ENCODE measurements at regions not wholly inside any gene's neighbourhood (a gene's known extent, or its start where the extent isn't known, plus 50 kb on each side); places are given as distances from the start of the nearest gene placed in this dataset.

DNA sequence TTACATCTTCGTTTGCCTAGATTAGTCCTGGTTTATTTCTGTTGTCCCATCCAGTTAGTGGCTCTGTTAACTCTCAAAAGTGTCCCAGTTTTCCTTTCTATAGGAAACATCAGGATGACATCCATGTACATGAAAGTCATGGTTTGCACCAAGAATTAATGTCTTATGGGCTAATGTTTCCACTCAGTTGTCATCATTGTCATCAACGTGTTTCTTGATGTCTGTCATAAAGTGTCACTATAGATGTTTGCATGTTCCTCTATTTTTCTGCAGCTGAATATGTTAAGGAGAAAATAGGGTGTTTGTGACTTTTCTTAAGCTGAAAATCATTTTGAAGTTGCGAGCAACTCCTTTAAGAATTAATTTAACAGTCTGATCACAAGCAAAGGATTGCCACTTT, 567.0 kb downstream of the TMEM114 start:
- Histone ChIP-seq H3K4me1 (ENCODE audit: low read depth) (no peaks in the 10 kb centered on the region), H3K36me3 (no peaks in the 10 kb centered on the region), H3K27ac (no peak overlapping the region), H3K27me3 (no peaks in the 10 kb centered on the region), H3K4me3 (no peak overlapping the region), H3K9me3 (ENCODE audit: low read depth) (peaks cover 3% of the 10 kb centered on the region)
- DNase-seq (ENCODE audit: low read depth in 1 of 2, low spot score in 1 of 2): no peak
- TF ChIP-seq, protein P1, sequence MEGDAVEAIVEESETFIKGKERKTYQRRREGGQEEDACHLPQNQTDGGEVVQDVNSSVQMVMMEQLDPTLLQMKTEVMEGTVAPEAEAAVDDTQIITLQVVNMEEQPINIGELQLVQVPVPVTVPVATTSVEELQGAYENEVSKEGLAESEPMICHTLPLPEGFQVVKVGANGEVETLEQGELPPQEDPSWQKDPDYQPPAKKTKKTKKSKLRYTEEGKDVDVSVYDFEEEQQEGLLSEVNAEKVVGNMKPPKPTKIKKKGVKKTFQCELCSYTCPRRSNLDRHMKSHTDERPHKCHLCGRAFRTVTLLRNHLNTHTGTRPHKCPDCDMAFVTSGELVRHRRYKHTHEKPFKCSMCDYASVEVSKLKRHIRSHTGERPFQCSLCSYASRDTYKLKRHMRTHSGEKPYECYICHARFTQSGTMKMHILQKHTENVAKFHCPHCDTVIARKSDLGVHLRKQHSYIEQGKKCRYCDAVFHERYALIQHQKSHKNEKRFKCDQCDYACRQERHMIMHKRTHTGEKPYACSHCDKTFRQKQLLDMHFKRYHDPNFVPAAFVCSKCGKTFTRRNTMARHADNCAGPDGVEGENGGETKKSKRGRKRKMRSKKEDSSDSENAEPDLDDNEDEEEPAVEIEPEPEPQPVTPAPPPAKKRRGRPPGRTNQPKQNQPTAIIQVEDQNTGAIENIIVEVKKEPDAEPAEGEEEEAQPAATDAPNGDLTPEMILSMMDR (IDR thresholded peaks at IDR 0.05; ENCODE audit: low read depth, low read length): no peak

DNA sequence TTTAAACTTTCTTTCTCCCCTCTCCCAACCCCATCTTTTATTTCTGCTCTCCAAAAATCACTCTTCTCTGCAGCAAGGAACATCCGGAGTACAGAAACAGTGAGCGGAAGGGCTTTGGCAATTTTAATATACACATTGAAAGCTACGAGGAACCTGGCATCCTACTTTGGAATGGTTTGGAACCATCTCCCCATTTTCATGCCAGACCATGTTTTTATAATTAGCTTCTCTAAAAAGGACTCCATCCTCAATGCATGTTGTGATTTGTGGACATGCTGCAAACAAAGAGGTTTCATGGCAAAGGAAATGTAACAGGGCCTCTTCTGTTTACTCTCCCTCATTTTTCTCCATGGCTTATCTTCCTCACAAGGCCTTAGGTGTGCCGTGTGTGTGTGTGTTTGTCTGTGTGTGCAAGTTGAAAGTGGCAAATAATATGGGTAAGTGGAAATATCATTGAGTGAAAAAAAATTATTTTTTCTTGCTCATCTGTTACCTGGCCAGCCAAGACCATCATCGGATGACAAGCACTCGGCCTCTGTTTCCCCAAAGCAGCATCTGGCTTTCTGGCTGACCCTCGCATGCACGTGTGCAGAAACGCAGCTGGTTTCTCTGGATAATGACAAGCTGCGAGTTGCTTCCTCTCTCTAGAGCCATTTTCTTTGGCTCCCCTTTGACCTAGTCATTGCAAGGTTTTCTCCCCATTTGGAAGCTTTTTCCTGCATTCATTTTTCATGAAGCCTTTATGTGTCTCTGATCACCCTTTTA, 585.0 kb downstream of the TMEM114 start:
- Histone ChIP-seq H3K9me3 (ENCODE audit: low read depth) (no peaks in the 10 kb centered on the region), H3K4me3 (no peak overlapping the region), H3K27me3 (no peaks in the 10 kb centered on the region), H3K4me1 (ENCODE audit: low read depth) (no peaks in the 10 kb centered on the region), H3K27ac (no peak overlapping the region), H3K36me3 (no peaks in the 10 kb centered on the region)
- TF ChIP-seq, protein P1 (IDR thresholded peaks at IDR 0.05; ENCODE audit: low read depth, low read length): no peak
- DNase-seq (ENCODE audit: low read depth in 1 of 2, low spot score in 1 of 2): no peak

DNA sequence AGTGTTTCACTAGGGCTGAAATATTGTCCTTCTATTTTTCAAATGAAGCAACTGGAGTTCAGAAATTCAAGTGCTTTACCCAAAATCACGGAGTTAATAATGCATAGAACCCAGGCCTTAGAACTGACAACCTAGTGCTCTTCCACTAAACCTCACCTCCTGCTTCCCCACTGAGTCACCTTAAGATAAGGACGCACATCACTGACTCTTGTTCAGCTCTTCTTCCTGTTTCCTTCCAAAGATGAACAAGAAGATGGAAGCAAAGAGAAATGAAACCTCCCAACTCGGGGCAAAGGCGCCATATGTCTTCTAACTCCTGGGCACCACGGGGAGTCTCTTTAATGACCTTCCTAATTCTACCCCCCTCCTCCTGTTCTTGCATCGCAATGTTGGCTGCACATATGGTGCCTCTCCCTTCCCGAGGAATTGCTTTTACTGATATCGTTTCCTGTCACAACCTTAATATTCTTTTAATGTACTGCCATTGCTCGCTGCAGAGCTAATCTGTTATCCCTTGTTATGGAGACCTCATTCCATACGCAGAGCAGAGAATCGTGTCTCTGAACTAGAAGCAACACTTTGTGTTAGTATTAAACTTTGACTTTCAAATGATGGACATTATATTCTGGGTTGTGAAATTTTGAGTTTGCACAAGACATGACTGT, 591.4 kb downstream of the TMEM114 start:
- TF ChIP-seq, protein P1 (IDR thresholded peaks at IDR 0.05; ENCODE audit: low read depth, low read length): no peak
- DNase-seq (ENCODE audit: low read depth in 1 of 2, low spot score in 1 of 2): no peak
- Histone ChIP-seq H3K36me3 (no peaks in the 10 kb centered on the region), H3K4me3 (no peak overlapping the region), H3K4me1 (ENCODE audit: low read depth) (no peaks in the 10 kb centered on the region), H3K9me3 (ENCODE audit: low read depth) (no peaks in the 10 kb centered on the region), H3K27ac (no peak overlapping the region), H3K27me3 (no peaks in the 10 kb centered on the region)

DNA sequence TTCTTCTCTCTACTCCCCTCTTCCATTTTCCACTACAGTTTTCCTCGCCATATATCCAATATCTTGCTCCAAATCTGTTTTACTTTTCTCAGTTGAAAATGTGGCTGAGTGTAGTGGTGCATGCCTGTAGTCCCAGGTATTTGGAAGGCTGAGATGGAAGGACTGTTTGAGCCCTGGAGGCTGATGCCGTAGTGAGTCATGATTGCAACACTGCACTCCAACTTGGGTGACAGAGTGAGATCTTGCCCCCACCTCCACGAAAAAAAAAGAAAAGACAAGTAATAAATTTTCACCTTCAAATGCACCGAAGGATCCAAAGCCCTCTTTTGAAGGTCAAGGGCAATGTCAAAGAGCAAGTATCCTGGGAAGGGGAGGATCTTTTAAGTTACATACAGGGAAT, 592.3 kb downstream of the TMEM114 start:
- no peak for DNase-seq (ENCODE audit: low read depth in 1 of 2, low spot score in 1 of 2)
- Histone ChIP-seq H3K27ac (no peak overlapping the region), H3K9me3 (ENCODE audit: low read depth) (no peaks in the 10 kb centered on the region)

DNA sequence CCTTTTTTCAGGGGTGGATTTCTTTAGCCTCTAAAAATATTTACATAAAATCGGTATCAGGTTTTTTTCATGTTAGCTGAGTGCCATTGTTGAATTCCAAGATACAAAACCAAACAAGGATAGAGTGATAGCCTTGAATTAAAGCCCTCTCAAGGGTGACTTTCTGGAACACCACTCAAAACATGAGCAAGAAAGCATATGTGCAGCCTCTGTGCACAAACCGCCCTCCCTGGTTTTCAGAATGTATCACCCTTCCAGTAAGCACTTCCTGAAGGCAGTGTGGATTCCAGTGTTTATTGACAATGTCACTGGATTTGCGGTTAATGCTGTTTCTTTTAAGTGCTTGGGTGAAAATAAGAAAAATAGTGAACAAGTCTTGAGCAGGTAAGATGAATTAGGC, 597.7 kb downstream of the TMEM114 start:
- no peaks in the 10 kb centered on the region for H3K27me3 ChIP-seq
- H3K9me3 ChIP-seq (ENCODE audit: low read depth): no peaks in the 10 kb centered on the region
- H3K27ac ChIP-seq: no peak overlapping the region
- TF ChIP-seq, protein P1 (IDR thresholded peaks at IDR 0.05; ENCODE audit: low read depth, low read length): no peak
- no peak overlapping the region for H3K4me3 ChIP-seq
- no peaks in the 10 kb centered on the region for H3K4me1 ChIP-seq (ENCODE audit: low read depth)
- no peak for DNase-seq (ENCODE audit: low read depth in 1 of 2, low spot score in 1 of 2)
- H3K36me3 ChIP-seq: no peaks in the 10 kb centered on the region

More for the DNA sequence above, 592.3 kb downstream of the TMEM114 start:
- TF ChIP-seq, protein P1 (IDR thresholded peaks at IDR 0.05; ENCODE audit: low read depth, low read length): no peak
- Histone ChIP-seq H3K4me1 (ENCODE audit: low read depth) (no peaks in the 10 kb centered on the region), H3K4me3 (no peak overlapping the region), H3K27me3 (no peaks in the 10 kb centered on the region), H3K36me3 (no peaks in the 10 kb centered on the region)
